Mammary epithelial cell (primary cell): ENCODE measurements at regions not wholly inside any gene's neighbourhood (a gene's known extent, or its start where the extent isn't known, plus 50 kb on each side); places are given as distances from the start of the nearest gene placed in this dataset.

Source experiments
- EZH2 ChIP-seq: IDR thresholded peaks from 2 replicates; pipeline ENCODE4 v1.6.1; 2012; ENCODE audit warnings: low read length, inconsistent platforms, borderline replicate concordance
- TF ChIP-seq, protein P1 (sequence below), 2 donors: IDR thresholded peaks in 1 of 2; conservative IDR thresholded peaks in 1 of 2; 2 replicates each; pipeline ENCODE4 v1.5.1; 2011 to 2012; ENCODE audit warnings: inconsistent platforms in 2 of 2, low read length in 2 of 2, mild to moderate bottlenecking in 2 of 2, control low read depth in 1 of 2, low read depth in 1 of 2; ENCODE audit not compliant: insufficient read depth in 1 of 2; ENCODE audit errors: extremely low read depth in 1 of 2

DNA sequence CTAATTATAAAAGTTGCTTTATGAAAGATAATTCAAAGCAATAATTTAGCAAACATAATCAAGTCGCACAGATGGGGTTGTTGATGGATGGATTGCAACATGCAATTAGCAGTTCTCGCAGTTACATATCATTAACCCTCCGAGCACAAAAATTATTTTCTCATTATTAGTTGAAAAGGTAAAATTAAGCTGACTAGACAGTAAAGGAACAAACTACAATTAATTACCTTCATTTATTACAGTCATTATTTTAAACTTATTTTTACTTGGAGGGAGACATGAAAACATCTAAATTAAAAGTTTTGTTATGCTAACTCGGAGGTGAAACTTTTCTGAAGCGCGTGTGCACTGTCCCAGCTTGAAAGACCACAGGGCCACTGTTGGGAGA is 146.9 kb downstream of the PHETA1 start:
- TF ChIP-seq, protein P1, sequence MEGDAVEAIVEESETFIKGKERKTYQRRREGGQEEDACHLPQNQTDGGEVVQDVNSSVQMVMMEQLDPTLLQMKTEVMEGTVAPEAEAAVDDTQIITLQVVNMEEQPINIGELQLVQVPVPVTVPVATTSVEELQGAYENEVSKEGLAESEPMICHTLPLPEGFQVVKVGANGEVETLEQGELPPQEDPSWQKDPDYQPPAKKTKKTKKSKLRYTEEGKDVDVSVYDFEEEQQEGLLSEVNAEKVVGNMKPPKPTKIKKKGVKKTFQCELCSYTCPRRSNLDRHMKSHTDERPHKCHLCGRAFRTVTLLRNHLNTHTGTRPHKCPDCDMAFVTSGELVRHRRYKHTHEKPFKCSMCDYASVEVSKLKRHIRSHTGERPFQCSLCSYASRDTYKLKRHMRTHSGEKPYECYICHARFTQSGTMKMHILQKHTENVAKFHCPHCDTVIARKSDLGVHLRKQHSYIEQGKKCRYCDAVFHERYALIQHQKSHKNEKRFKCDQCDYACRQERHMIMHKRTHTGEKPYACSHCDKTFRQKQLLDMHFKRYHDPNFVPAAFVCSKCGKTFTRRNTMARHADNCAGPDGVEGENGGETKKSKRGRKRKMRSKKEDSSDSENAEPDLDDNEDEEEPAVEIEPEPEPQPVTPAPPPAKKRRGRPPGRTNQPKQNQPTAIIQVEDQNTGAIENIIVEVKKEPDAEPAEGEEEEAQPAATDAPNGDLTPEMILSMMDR (conservative IDR thresholded peaks at IDR 0.05 in 1 of 2, IDR thresholded peaks at IDR 0.05 in 1 of 2; ENCODE audit: extremely low read depth in 1 of 2, insufficient read depth in 1 of 2, low read depth in 1 of 2, low read length in 2 of 2) = no peak
- TF ChIP-seq EZH2 = no peak
